ENCODE measurements at regions not wholly inside any gene's neighbourhood (a gene's known extent, or its start where the extent isn't known, plus 50 kb on each side); places are given as distances from the start of the nearest gene placed in this dataset.

- TF ChIP-seq POLR2A (IDR thresholded peaks at IDR 0.05) (no peak), CTCF (IDR thresholded peaks at IDR 0.05) (no peak)
Observed at GRCh38 chr4:37157476-37158167, 86.9 kb upstream of the NWD2 start.
